HG03469 (cell line): ENCODE measurements at regions not wholly inside any gene's neighbourhood (a gene's known extent, or its start where the extent isn't known, plus 50 kb on each side); places are given as distances from the start of the nearest gene placed in this dataset.

Experiments used
- ATAC-seq: cut with Tn5 transposase; IDR thresholded peaks from one replicate; pipeline ENCODE4 v1.9.1; 2021; ENCODE audit warnings: mild to moderate bottlenecking, moderate library complexity, moderate number of reproducible peaks; ENCODE audit not compliant: unreplicated experiment

GRCh38 chr4:14018191-14018853 is 390.8 kb upstream of the BOD1L1 start:
- no peak for ATAC-seq

- no peak for ATAC-seq
Measured at GRCh38 chr4:14022456-14022855, 394.9 kb upstream of the BOD1L1 start.

- no peak for ATAC-seq
Measured at GRCh38 chr4:14023036-14023435, 395.5 kb upstream of the BOD1L1 start.

- ATAC-seq: no peak
Measured at GRCh38 chr4:14023896-14024295, 396.4 kb upstream of the BOD1L1 start.

- no peak for ATAC-seq
Measured at GRCh38 chr4:14025111-14025510, 397.6 kb upstream of the BOD1L1 start.

GRCh38 chr4:14025891-14026290 is 398.4 kb upstream of the BOD1L1 start:
- ATAC-seq: no peak

- ATAC-seq: no peak
Measured at GRCh38 chr4:14028862-14029261, 401.3 kb upstream of the BOD1L1 start.

GRCh38 chr4:14035076-14035475 is 407.6 kb upstream of the BOD1L1 start:
- ATAC-seq: no peak

- ATAC-seq: no peak
Measured at GRCh38 chr4:14043203-14043602, 415.7 kb upstream of the BOD1L1 start.

- ATAC-seq: no peak
Measured at GRCh38 chr4:14046642-14047041, 419.1 kb upstream of the BOD1L1 start.

GRCh38 chr4:14047840-14048239 is 420.3 kb upstream of the BOD1L1 start:
- no peak for ATAC-seq

GRCh38 chr4:14049946-14050345 is 422.4 kb upstream of the BOD1L1 start:
- ATAC-seq: no peak

GRCh38 chr4:14053291-14053690 is 425.8 kb upstream of the BOD1L1 start:
- ATAC-seq: no peak

GRCh38 chr4:14054391-14054790 is 426.9 kb upstream of the BOD1L1 start:
- no peak for ATAC-seq

- ATAC-seq: no peak
Measured at GRCh38 chr4:14059006-14059405, 431.5 kb upstream of the BOD1L1 start.

GRCh38 chr4:14064984-14065383 is 437.5 kb upstream of the BOD1L1 start:
- no peak for ATAC-seq

GRCh38 chr4:14065406-14065805 is 437.9 kb upstream of the BOD1L1 start:
- ATAC-seq: no peak

GRCh38 chr4:14066979-14067378 is 439.5 kb upstream of the BOD1L1 start:
- ATAC-seq: no peak

- ATAC-seq: no peak
Measured at GRCh38 chr4:14069886-14070285, 442.4 kb upstream of the BOD1L1 start.

- no peak for ATAC-seq
Measured at GRCh38 chr4:14070289-14070880, 442.9 kb upstream of the BOD1L1 start.

GRCh38 chr4:14072506-14072905 is 445.0 kb upstream of the BOD1L1 start:
- no peak for ATAC-seq

GRCh38 chr4:14076776-14077175 is 449.3 kb upstream of the BOD1L1 start:
- no peak for ATAC-seq

- ATAC-seq: no peak
Measured at GRCh38 chr4:14078326-14078725, 450.8 kb upstream of the BOD1L1 start.
